Amniotic epithelial cell (primary cell): ENCODE measurements at regions not wholly inside any gene's neighbourhood (a gene's known extent, or its start where the extent isn't known, plus 50 kb on each side); places are given as distances from the start of the nearest gene placed in this dataset.

Experiments used
- DNase-seq: peaks from one replicate; pipeline ENCODE4 v3.0.0-alpha.2; 2010; ENCODE audit warnings: low read depth

- DNase-seq = no peak
Measured at GRCh38 chr4:152235718-152236117, 300.2 kb downstream of the FBXW7 start.

GRCh38 chr4:152234571-152234970 is 301.3 kb downstream of the FBXW7 start:
- no peak for DNase-seq

- DNase-seq = no peak
Measured at GRCh38 chr4:152232271-152232670, 303.6 kb downstream of the FBXW7 start.

- DNase-seq = no peak
Measured at GRCh38 chr4:152229782-152230289, 306.1 kb downstream of the FBXW7 start.

- DNase-seq = no peak
Measured at GRCh38 chr4:152225680-152226079, 310.2 kb downstream of the FBXW7 start.

- DNase-seq = no peak
Measured at GRCh38 chr4:152224721-152225420, 311.0 kb downstream of the FBXW7 start.

GRCh38 chr4:152224223-152224622 is 311.7 kb downstream of the FBXW7 start:
- DNase-seq = no peak

GRCh38 chr4:152223600-152223999 is 312.3 kb downstream of the FBXW7 start:
- no peak for DNase-seq

- no peak for DNase-seq
Measured at GRCh38 chr4:152221816-152222516, 313.9 kb downstream of the FBXW7 start.

GRCh38 chr4:152220201-152220666 is 315.7 kb downstream of the FBXW7 start:
- DNase-seq = no peak

GRCh38 chr4:152218576-152218975 is 317.3 kb downstream of the FBXW7 start:
- no peak for DNase-seq

- DNase-seq = no peak
Measured at GRCh38 chr4:152217896-152218295, 318.0 kb downstream of the FBXW7 start.

GRCh38 chr4:152211936-152212653 is 323.8 kb downstream of the FBXW7 start:
- DNase-seq = no peak

- peak; percentile 4 for DNase-seq
Measured at GRCh38 chr4:152209772-152210493, 326.0 kb downstream of the FBXW7 start.

GRCh38 chr4:152207378-152207720 is 328.5 kb downstream of the FBXW7 start:
- DNase-seq = no peak

- no peak for DNase-seq
Measured at GRCh38 chr4:152206646-152207377, 329.1 kb downstream of the FBXW7 start.

- DNase-seq = no peak
Measured at GRCh38 chr4:152206185-152206584, 329.7 kb downstream of the FBXW7 start.

- no peak for DNase-seq
Measured at GRCh38 chr4:152202415-152202814, 333.5 kb downstream of the FBXW7 start.

GRCh38 chr4:152200511-152201333 is 335.2 kb downstream of the FBXW7 start:
- DNase-seq = no peak

- DNase-seq = no peak
Measured at GRCh38 chr4:152197211-152197610, 338.7 kb downstream of the FBXW7 start.

GRCh38 chr4:152195888-152196287 is 340.0 kb downstream of the FBXW7 start:
- no peak for DNase-seq
